K562 (cell line): ENCODE measurements at regions not wholly inside any gene's neighbourhood (a gene's known extent, or its start where the extent isn't known, plus 50 kb on each side); places are given as distances from the start of the nearest gene placed in this dataset.

Source experiments
- ERF ChIP-seq: fragments of 450-650 bp; formaldehyde crosslinking; IDR thresholded peaks from 2 replicates; pipeline ENCODE4 v1.4.0; 2020; ENCODE audit warnings: mild to moderate bottlenecking, mixed read lengths
- ESRRB ChIP-seq: fragments of 250-450 bp; sonication (Bioruptor Pico); IDR thresholded peaks from 2 replicates; pipeline ENCODE4 v1.5.0; 2020; ENCODE audit warnings: mild to moderate bottlenecking, moderate library complexity, borderline replicate concordance
- HNRNPUL1 ChIP-seq: fragments of 200-400 bp; formaldehyde crosslinking; IDR thresholded peaks from 2 replicates; pipeline ENCODE4 v1.6.1; 2017; ENCODE audit warnings: low read length
- PPARD ChIP-seq: fragments of 250-450 bp; sonication (Bioruptor Pico); IDR thresholded peaks from 2 replicates; pipeline ENCODE4 v1.8.0; 2022; ENCODE audit warnings: inconsistent platforms, mild to moderate bottlenecking, moderate library complexity
- RBFOX2 ChIP-seq: fragments of 200-400 bp; formaldehyde crosslinking; IDR thresholded peaks from 2 replicates; pipeline ENCODE4 v1.6.1; 2017; ENCODE audit warnings: low read depth, mild to moderate bottlenecking, low read length, moderate library complexity
- SIX5 ChIP-seq, 2 experiments: IDR thresholded peaks; 2 replicates each; pipeline ENCODE4 v1.6.1; 2011; ENCODE audit warnings: low read length in 2 of 2, borderline replicate concordance in 1 of 2, low read depth in 1 of 2, mild to moderate bottlenecking in 1 of 2, moderate library complexity in 1 of 2; ENCODE audit not compliant: insufficient read depth in 1 of 2
- SP1 ChIP-seq: sonication (generic); formaldehyde crosslinking; IDR thresholded peaks from 2 replicates; pipeline ENCODE4 v1.8.1; 2022; ENCODE audit warnings: mild to moderate bottlenecking, missing genetic modification reagents
- SUPT5H ChIP-seq: fragments of 450-650 bp; IDR thresholded peaks from 2 replicates; pipeline ENCODE4 v1.6.1; 2016
- TCF7L2 ChIP-seq: fragments of 150-350 bp; IDR thresholded peaks from 2 replicates; pipeline ENCODE4 v1.6.1; 2016; ENCODE audit warnings: low read depth, mild to moderate bottlenecking, low read length, moderate library complexity
- ZBTB1 ChIP-seq: sonication (generic); formaldehyde crosslinking; IDR thresholded peaks from 2 replicates; pipeline ENCODE4 v1.8.1; 2023; ENCODE audit warnings: missing genetic modification reagents, low read depth, mild to moderate bottlenecking, borderline replicate concordance
- ZNF3 ChIP-seq: fragments of 250-450 bp; sonication (Bioruptor Pico); IDR thresholded peaks from 2 replicates; pipeline ENCODE4 v1.5.0; 2021; ENCODE audit warnings: mild to moderate bottlenecking, moderate library complexity
- TF ChIP-seq, protein P1 (sequence below): sonication (generic); formaldehyde crosslinking; IDR thresholded peaks from 2 replicates; pipeline ENCODE4 v1.8.0; 2022; ENCODE audit warnings: mild to moderate bottlenecking, missing genetic modification reagents
- TF ChIP-seq, protein P2 (sequence below): sonication (generic); formaldehyde crosslinking; IDR thresholded peaks from 2 replicates; pipeline ENCODE4 v1.8.0; 2023; ENCODE audit warnings: mild to moderate bottlenecking, missing genetic modification reagents
- TF ChIP-seq, protein P3 (sequence below): fragments of 250-450 bp; sonication (Bioruptor Pico); IDR thresholded peaks from 2 replicates; pipeline ENCODE4 v1.5.0; 2020; ENCODE audit warnings: mild to moderate bottlenecking, borderline replicate concordance
- TF ChIP-seq, protein P4 (sequence below): fragments of 450-650 bp; IDR thresholded peaks from one replicate; pipeline ENCODE4 v1.6.1; 2018; ENCODE audit warnings: mild to moderate bottlenecking, moderate library complexity; ENCODE audit not compliant: partially characterized antibody

DNA sequence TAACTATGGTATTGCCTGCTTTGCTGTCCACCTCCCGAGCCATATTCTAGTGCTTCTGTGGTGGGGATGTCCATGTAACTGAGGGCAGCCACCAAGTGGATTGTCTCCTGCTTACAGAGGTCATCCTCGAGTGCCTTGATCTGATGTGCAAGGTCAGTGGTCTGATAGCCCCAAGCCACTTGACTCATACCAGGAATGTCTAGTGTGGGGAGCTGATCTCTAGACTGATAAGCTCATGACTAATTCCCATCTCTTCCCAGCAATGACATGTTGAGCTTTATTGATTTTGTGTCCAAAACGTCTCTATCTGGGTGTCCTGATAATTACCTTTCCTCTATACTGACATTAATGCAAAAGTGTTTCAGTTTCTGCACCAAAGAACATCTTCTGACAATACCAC is 168.4 kb upstream of the WDR1 start (continued):
- TF ChIP-seq, protein P1, sequence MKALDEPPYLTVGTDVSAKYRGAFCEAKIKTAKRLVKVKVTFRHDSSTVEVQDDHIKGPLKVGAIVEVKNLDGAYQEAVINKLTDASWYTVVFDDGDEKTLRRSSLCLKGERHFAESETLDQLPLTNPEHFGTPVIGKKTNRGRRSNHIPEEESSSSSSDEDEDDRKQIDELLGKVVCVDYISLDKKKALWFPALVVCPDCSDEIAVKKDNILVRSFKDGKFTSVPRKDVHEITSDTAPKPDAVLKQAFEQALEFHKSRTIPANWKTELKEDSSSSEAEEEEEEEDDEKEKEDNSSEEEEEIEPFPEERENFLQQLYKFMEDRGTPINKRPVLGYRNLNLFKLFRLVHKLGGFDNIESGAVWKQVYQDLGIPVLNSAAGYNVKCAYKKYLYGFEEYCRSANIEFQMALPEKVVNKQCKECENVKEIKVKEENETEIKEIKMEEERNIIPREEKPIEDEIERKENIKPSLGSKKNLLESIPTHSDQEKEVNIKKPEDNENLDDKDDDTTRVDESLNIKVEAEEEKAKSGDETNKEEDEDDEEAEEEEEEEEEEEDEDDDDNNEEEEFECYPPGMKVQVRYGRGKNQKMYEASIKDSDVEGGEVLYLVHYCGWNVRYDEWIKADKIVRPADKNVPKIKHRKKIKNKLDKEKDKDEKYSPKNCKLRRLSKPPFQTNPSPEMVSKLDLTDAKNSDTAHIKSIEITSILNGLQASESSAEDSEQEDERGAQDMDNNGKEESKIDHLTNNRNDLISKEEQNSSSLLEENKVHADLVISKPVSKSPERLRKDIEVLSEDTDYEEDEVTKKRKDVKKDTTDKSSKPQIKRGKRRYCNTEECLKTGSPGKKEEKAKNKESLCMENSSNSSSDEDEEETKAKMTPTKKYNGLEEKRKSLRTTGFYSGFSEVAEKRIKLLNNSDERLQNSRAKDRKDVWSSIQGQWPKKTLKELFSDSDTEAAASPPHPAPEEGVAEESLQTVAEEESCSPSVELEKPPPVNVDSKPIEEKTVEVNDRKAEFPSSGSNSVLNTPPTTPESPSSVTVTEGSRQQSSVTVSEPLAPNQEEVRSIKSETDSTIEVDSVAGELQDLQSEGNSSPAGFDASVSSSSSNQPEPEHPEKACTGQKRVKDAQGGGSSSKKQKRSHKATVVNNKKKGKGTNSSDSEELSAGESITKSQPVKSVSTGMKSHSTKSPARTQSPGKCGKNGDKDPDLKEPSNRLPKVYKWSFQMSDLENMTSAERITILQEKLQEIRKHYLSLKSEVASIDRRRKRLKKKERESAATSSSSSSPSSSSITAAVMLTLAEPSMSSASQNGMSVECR = no peak
- no peak for TF ChIP-seq SP1
- TF ChIP-seq TCF7L2 = no peak
- TF ChIP-seq ERF (CRISPR knock-in tag) = no peak
- no peak for TF ChIP-seq ESRRB (CRISPR knock-in tag)
- no peak for TF ChIP-seq HNRNPUL1
- TF ChIP-seq ZBTB1 = no peak
- no peak for TF ChIP-seq ZNF3 (CRISPR knock-in tag)
- TF ChIP-seq, protein P2, sequence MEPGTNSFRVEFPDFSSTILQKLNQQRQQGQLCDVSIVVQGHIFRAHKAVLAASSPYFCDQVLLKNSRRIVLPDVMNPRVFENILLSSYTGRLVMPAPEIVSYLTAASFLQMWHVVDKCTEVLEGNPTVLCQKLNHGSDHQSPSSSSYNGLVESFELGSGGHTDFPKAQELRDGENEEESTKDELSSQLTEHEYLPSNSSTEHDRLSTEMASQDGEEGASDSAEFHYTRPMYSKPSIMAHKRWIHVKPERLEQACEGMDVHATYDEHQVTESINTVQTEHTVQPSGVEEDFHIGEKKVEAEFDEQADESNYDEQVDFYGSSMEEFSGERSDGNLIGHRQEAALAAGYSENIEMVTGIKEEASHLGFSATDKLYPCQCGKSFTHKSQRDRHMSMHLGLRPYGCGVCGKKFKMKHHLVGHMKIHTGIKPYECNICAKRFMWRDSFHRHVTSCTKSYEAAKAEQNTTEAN (CRISPR knock-in tag) = no peak
- TF ChIP-seq, protein P3, sequence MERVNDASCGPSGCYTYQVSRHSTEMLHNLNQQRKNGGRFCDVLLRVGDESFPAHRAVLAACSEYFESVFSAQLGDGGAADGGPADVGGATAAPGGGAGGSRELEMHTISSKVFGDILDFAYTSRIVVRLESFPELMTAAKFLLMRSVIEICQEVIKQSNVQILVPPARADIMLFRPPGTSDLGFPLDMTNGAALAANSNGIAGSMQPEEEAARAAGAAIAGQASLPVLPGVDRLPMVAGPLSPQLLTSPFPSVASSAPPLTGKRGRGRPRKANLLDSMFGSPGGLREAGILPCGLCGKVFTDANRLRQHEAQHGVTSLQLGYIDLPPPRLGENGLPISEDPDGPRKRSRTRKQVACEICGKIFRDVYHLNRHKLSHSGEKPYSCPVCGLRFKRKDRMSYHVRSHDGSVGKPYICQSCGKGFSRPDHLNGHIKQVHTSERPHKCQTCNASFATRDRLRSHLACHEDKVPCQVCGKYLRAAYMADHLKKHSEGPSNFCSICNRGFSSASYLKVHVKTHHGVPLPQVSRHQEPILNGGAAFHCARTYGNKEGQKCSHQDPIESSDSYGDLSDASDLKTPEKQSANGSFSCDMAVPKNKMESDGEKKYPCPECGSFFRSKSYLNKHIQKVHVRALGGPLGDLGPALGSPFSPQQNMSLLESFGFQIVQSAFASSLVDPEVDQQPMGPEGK (CRISPR knock-in tag) = no peak
- no peak for TF ChIP-seq RBFOX2
- no peak for TF ChIP-seq PPARD (CRISPR knock-in tag)
- TF ChIP-seq, protein P4, sequence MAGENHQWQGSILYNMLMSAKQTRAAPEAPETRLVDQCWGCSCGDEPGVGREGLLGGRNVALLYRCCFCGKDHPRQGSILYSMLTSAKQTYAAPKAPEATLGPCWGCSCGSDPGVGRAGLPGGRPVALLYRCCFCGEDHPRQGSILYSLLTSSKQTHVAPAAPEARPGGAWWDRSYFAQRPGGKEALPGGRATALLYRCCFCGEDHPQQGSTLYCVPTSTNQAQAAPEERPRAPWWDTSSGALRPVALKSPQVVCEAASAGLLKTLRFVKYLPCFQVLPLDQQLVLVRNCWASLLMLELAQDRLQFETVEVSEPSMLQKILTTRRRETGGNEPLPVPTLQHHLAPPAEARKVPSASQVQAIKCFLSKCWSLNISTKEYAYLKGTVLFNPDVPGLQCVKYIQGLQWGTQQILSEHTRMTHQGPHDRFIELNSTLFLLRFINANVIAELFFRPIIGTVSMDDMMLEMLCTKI = no peak
- no peak for TF ChIP-seq SUPT5H
- TF ChIP-seq SIX5 (IDR thresholded peaks at IDR 0.05; ENCODE audit: borderline replicate concordance in 1 of 2, insufficient read depth in 1 of 2, low read depth in 1 of 2, low read length in 2 of 2) = no peak
